ENCODE measurements at regions not wholly inside any gene's neighbourhood (a gene's known extent, or its start where the extent isn't known, plus 50 kb on each side); places are given as distances from the start of the nearest gene placed in this dataset.

- no peaks in the 10 kb centered on the region for H3K36me3 ChIP-seq (ENCODE audit: insufficient read depth, low read length)
- TF ChIP-seq EP300 (conservative IDR thresholded peaks at IDR 0.05; ENCODE audit: poor library complexity, severe bottlenecking) (no peak), EZH2 (IDR thresholded peaks at IDR 0.05; ENCODE audit: borderline replicate concordance, insufficient read depth, low read length, poor library complexity, severe bottlenecking) (no peak), TAF1 (IDR thresholded peaks at IDR 0.05; ENCODE audit: low read depth) (no peak), RAD21 (conservative IDR thresholded peaks at IDR 0.05) (no peak), POLR2AphosphoS5 (IDR thresholded peaks at IDR 0.05) (no peak), SMC3 (conservative IDR thresholded peaks at IDR 0.05; ENCODE audit: poor library complexity) (no peak), CTCF (IDR thresholded peaks at IDR 0.05; ENCODE audit: poor library complexity, severe bottlenecking) (no peak), REST (IDR thresholded peaks at IDR 0.05; ENCODE audit: borderline replicate concordance) (no peak), MXI1 (conservative IDR thresholded peaks at IDR 0.05; ENCODE audit: poor library complexity, severe bottlenecking) (no peak)
- no peak overlapping the region for H3K4me2 ChIP-seq (ENCODE audit: low read length)
- no peak overlapping the region for H3K27ac ChIP-seq (ENCODE audit: low read length)
- no peaks in the 10 kb centered on the region for H3K9me2 ChIP-seq (ENCODE audit: insufficient read depth, low read length)
- no peaks in the 10 kb centered on the region for H3F3A ChIP-seq (ENCODE audit: insufficient read depth, low read length, poor library complexity, severe bottlenecking)
- no peak overlapping the region for H3K9ac ChIP-seq (ENCODE audit: low read length)
- H4K20me1 ChIP-seq (ENCODE audit: insufficient read depth): no peaks in the 10 kb centered on the region
- no peaks in the 10 kb centered on the region for H3K79me2 ChIP-seq (replicated peaks; ENCODE audit: insufficient read depth, low read length)
- H3K27me3 ChIP-seq (ENCODE audit: insufficient read depth, low read depth, low read length): no peaks in the 10 kb centered on the region
- H2AFZ ChIP-seq (ENCODE audit: low read depth, low read length): no peak overlapping the region
- H3K4me3 ChIP-seq (ENCODE audit: low read length): no peak overlapping the region
- H3K9me3 ChIP-seq (ENCODE audit: low read length): no peaks in the 10 kb centered on the region
These were observed 56.5 kb downstream of the IRX6 start for GRCh38 chr16:55380485-55380884.

GRCh38 chr16:55384288-55385247 is 60.6 kb downstream of the IRX6 start:
- Histone ChIP-seq H3K27ac (ENCODE audit: low read length) (no peak overlapping the region), H3K79me2 (replicated peaks; ENCODE audit: insufficient read depth, low read length) (no peaks in the 10 kb centered on the region), H3K27me3 (ENCODE audit: insufficient read depth, low read depth, low read length) (no peaks in the 10 kb centered on the region), H3K9me2 (ENCODE audit: insufficient read depth, low read length) (no peaks in the 10 kb centered on the region), H3K4me3 (ENCODE audit: low read length) (no peak overlapping the region), H3K4me2 (ENCODE audit: low read length) (no peak overlapping the region), H3K36me3 (ENCODE audit: insufficient read depth, low read length) (no peaks in the 10 kb centered on the region), H3K9me3 (ENCODE audit: low read length) (no peaks in the 10 kb centered on the region), H3K9ac (ENCODE audit: low read length) (no peak overlapping the region), H2AFZ (ENCODE audit: low read depth, low read length) (no peak overlapping the region), H4K20me1 (ENCODE audit: insufficient read depth) (no peaks in the 10 kb centered on the region), H3F3A (ENCODE audit: insufficient read depth, low read length, poor library complexity, severe bottlenecking) (no peaks in the 10 kb centered on the region)
- no peak for TF ChIP-seq REST (IDR thresholded peaks at IDR 0.05; ENCODE audit: borderline replicate concordance)
- TF ChIP-seq POLR2AphosphoS5 (IDR thresholded peaks at IDR 0.05): no peak
- no peak for TF ChIP-seq TAF1 (IDR thresholded peaks at IDR 0.05; ENCODE audit: low read depth)
- no peak for TF ChIP-seq CTCF (IDR thresholded peaks at IDR 0.05; ENCODE audit: poor library complexity, severe bottlenecking)
- no peak for TF ChIP-seq EP300 (conservative IDR thresholded peaks at IDR 0.05; ENCODE audit: poor library complexity, severe bottlenecking)
- TF ChIP-seq EZH2 (IDR thresholded peaks at IDR 0.05; ENCODE audit: borderline replicate concordance, insufficient read depth, low read length, poor library complexity, severe bottlenecking): no peak
- TF ChIP-seq RAD21 (conservative IDR thresholded peaks at IDR 0.05): no peak
- TF ChIP-seq SMC3 (conservative IDR thresholded peaks at IDR 0.05; ENCODE audit: poor library complexity): no peak
- no peak for TF ChIP-seq MXI1 (conservative IDR thresholded peaks at IDR 0.05; ENCODE audit: poor library complexity, severe bottlenecking)

All from neural cell (in vitro differentiated cells).